OCI-M1 (cell line): ENCODE measurements at regions not wholly inside any gene's neighbourhood (a gene's known extent, or its start where the extent isn't known, plus 50 kb on each side); places are given as distances from the start of the nearest gene placed in this dataset.
"Not testable (repeated sequence)": the region's sequence is repeated elsewhere in the genome, so short reads cannot be mapped to it uniquely, and the experiment has no call there.

Source experiments
- DNase-seq: peaks from one replicate; lab custom pipeline; 2025; lab: John Stamatoyannopoulos, UW

DNA sequence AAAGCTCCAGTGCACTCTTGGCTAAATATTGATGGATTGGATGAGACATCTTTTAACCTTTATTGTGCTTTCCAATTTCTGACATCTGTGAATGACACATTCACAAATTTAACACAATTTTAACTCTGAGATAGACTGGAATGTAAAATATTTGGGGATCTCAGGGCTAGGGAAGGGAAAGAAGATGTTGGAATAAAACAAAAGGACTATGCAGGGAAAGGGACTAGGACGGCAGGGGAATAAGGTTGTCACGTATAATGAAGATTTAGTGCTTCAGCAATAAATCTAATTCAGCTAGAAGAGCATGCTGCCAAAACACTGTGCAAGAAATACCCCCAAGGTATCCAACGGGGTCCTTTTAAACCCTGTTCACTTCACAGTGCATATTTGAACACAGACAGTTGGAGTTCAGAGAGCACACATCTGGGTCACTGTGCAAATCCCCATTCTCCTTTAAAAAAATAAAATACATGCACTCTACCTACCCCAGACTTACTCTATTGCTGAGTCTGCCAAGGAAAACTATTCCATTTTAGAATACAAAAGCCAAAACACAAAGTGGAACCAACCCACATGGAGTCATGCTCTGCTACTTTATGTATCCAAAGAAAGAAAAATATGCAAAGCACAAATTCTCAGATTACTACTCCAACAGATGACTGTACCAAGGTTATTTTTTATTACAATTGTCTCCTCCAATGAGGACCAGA lies 151.0 kb upstream of the RSPO3 start:
- no peak for DNase-seq

DNA sequence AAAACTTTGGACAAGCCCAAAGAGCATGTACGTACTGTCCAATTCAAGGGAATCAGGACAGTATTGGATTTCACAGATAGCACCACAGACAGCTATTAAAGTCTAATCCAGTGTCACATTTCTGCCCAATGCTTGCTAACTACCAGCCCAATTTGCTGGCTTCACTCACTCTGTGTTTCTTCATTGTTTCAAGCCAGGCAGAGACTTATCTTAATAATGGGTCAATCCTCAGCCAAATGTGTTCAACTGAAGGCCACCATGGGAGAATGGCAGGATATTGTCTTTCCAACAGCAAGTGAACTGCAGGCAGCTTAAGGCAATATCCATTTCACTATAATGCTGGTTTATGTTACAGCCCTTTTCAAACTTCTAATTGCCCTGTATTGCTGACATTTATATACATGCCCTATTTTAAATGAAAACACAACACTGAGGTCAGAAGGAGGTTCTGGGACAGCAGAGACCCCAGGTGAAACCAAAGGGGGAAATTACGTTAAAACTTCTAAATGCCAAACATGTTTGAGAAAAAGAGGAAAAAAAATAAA lies 142.1 kb upstream of the RSPO3 start:
- DNase-seq = no peak

DNA sequence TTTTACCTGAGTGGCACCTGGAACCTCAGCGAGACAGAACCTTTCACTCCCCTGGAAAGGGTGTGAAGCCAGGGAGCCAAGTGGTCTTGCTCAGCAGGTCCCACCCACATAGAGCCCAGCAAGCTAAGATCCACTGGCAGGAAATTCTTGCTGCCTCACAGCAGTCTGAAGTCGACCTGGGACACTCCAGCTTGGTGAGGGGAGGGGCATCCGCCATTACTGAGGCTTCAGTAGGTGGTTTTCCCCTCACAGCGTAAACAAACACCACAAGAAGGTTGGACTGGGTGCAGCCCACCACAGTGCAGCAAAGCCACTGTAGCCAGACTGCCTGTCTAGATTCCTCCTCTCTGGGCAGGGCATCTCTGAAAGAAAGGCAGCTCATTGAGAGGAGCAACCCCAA lies 134.7 kb upstream of the RSPO3 start:
- no peak for DNase-seq

DNA sequence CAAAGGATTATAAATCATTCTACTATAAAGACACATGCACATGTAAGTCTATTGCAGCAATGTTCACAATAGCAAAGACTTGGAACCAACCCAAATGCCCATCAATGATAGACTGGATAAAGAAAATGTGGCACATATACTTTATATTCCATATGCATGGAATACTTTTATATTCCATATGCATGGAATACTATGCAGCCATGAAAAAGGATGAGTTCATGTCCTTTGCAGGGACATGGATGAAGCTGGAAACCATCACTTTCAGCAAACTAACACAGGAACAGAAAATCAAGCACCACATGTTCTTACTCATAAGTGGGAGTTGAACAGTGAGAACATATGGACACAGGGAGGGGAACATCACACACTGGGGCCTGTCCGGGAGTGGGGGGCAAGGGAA lies 130.3 kb upstream of the RSPO3 start:
- DNase-seq = not testable (repeated sequence)

DNA sequence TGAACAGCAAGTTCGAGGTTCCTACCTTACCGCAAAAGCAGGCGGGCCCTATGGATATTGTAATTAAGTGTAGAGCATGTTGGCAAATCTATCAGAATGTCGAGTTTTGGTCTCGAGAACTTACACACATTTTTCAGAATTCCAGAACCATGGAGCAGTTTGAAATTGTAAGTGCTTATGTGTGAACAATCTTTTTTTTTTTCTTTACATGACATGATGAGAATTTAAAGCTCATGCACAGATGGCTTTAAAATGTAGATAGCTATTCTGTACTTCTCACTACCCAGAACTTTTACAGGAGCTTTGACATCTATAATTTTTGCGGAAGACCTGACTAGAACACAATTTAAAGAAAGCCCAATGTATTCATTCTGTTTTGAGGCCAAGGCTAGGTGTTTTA lies 117.8 kb upstream of the RSPO3 start:
- no peak for DNase-seq

DNA sequence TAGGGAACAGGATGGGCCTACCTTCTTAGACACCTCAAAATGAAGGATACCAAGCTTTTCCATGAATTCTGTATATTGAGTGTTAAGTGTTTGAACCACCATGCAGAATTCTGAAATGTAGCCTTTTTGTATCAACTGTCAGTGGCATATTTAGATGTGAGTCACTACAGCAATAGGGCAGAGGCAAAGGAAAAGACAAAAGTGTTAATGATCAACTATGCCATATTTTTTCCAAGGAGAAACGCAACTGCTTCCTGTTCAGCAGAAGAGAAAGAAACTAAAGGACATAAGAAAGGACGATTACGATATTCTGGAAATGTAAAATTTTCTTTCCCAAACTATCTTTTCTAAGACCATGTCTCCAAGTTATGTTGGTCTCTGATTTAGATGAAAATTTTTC lies 104.6 kb upstream of the RSPO3 start:
- DNase-seq = no peak

DNA sequence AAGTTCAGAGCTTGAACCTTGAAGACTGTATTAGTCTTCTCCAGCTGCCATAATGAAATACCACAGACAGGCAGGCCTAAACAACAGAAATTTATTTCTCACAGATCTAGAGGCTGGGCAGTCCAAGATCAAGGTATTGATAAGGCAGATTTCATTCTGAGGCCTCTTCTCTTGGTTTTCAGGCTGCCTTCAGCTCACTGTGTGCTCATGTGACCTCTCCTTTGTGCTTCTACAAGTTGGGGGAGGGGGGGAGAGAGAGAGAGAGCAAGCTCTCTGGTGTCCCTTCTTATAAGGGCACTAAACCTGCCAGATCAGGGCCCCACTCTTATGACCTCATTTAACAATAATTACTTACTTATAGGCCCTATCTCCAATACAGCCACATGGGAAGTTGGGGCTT lies 102.6 kb upstream of the RSPO3 start:
- DNase-seq = peak; percentile 22

DNA sequence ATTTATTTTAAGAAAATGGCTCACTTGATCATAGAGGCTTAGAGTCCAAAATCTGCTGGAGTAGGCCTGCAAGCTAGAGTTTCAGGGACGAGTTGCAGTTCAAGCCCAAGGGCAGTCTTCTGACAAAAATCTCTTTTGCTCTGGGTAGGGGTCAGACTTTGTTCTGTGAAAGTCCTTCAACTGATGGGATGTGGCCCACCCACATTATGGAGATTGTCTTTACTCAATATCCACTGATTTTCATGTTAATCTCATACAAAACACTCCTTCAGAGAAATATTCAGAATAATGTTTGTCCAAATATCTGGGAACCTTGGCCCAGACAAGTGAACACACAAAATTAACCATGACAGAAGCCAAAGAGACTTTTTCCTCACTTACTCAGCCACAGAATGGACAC lies 98.6 kb upstream of the RSPO3 start:
- no peak for DNase-seq

DNA sequence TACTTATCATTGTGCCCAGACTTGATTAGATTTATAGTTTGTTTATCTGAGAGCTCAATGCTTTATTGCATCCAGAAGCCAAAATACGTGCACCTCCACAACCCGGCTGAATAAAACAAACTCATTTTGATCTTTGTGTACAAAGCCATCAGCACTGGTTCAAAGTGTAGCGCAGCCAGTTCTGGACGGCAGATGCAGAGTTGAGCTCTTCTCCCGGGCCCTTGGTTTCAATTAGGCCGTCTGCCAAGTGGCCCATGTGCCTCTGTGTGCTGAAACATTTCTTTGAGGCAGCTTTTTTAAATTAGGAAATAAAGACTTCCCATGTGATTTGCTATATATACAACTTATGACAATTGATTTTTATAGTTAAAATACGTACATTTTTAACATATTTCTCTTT lies 96.2 kb upstream of the RSPO3 start:
- peak; percentile 59 for DNase-seq

DNA sequence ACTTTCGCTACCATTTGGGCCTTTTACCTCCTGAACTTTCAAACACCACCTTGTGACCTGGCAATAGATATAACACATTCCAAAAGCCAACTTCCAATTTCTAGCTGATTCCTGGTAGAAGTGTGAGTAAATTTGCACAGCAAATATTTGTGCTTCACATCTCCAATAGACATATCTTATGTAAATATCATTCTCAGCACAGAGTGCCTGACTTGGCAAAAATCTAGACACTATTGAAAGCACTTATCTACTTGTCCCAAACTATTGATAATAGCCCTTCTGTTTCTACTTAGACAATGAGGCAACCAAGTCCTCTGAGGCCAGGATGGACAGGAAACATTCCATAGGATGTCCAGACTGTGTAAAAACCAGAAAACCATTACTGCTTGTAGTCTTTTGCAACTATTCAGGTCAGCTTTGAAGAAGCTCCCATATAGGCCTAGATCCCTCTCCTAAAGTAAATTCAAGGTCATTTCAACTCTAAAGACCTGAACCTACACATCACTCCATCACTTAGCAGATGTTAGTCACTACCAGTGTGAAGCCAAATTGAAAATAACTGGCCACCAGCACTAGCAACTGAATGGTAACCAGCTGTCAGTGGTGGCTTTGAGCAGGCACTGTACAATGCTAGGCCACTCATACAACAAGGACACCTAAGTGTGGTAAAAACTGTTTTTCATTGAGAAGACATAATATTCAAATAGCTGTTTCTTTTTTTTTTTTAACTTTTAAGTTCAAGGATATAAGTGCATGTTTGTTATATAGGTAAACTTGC lies 95.3 kb upstream of the RSPO3 start:
- peak; percentile 34 for DNase-seq

DNA sequence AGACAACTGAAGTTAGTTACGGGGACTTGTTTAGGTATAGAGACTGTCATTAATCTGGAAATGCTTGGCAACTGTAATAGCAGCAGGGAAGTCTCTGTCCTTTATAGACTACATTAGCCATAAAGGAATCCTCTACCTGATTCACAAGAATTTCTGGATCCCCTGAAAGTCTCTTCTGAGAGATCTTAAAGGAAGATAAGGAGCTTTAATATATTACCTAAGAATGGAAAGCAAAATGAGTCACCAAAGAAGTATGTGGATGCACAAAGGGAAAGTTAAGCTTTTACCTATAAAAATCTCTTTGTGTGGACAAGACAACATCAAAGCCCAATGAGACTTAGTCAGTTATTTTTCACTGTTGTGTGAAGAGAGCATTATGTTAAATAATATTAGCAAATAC lies 92.2 kb upstream of the RSPO3 start:
- DNase-seq = no peak

DNA sequence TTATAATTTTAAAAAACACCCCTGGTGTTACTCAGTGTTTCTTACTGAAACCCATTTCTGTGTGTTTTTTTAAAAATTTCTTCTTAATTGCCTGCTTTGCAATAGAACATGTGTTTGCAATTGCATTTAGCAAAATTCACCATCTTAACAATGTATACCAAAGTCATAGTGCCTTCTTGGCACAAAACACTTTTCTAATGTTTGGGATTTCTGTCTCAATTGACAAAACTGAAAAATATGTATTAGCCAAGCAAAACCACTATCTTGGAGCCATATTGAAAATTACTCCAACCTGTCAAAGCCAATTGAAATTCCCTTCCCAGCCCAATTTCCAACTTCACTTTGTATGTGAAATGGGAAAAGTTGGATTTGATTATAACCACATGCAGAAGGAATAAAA lies 88.4 kb upstream of the RSPO3 start:
- no peak for DNase-seq

DNA sequence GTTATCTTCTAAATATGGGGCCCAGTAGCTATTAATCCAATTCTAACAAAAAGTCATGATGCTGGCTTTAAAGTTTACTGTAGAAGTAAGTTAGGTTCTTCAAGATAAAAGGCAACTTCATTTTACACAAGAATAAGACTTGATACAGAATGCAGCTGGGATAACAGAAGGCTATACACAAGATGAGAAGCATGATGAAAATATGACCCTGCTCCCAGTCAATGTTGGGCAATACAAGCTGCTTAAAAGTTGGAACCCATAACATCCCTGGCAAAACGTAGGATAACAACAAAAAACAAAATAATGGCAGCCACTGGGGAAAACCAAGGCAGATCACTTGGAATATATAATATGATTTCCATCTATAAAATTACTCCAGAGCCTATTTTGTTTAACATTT lies 87.6 kb upstream of the RSPO3 start:
- no peak for DNase-seq

DNA sequence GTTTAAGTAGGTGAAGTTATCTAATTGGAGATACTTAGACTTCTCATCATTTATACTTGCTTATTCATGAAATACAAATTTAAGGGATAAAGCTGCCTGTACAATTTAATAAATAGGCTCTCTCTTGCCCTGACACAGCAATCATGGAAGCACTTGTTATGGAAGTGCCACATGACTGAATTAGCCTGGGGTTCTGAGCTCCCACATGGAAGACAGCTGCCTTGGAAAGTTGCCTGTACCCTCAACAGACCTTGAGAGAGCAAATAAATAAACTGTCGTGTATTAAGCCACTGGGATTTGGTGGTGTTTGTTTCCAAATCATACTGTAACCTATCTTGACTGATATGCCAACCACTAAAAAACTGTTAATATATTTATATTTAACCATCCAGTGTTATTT lies 87.0 kb upstream of the RSPO3 start:
- DNase-seq = no peak

DNA sequence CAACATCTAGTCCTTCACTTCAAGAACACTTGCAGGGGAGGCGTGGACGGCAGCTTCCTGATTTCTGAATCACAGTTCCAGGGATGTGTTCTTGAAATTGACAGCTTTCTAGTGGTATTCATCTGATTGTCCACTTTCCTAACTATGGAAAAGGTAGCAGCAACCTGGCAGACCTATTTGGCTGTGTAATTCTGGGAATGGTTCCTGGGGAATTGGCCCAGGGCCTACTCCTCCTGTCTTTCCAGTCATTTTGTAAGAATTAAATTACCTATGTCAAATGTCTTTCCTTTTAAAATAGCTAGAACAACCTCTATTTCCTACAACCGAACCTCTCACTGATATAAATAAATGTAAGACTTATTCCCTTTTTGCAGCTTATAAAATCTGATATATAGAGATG lies 85.5 kb upstream of the RSPO3 start:
- no peak for DNase-seq

DNA sequence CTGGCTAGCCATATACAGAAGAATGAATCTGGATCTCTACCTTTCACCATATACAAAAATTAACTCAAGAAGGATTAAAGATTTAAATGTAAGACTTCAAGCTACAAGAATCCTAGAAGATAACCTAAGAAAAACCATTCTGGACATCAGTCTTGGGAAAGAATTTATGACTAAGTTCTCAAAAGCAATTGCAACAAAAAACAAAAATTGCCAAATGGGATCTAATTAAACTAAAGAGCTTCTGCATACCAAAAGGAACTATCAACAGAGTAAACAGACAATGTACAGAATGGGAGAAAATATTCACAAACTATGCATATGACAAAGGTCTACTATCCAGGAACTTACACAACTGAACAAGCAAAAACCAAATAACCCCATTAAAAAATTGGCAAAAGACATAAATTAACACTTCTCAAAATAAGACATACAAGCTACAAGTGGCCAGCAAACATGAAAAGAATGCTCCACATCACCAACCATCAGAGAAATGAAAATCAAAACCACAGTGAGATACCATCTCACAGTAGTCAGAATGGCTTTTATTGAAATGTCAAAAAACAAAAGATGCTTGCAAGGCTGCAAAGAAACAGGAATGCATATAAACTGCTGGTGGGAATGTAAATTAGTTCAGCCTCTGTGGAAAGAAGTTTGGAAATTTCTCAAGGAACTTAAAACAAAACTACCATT lies 66.8 kb upstream of the RSPO3 start:
- no peak for DNase-seq

DNA sequence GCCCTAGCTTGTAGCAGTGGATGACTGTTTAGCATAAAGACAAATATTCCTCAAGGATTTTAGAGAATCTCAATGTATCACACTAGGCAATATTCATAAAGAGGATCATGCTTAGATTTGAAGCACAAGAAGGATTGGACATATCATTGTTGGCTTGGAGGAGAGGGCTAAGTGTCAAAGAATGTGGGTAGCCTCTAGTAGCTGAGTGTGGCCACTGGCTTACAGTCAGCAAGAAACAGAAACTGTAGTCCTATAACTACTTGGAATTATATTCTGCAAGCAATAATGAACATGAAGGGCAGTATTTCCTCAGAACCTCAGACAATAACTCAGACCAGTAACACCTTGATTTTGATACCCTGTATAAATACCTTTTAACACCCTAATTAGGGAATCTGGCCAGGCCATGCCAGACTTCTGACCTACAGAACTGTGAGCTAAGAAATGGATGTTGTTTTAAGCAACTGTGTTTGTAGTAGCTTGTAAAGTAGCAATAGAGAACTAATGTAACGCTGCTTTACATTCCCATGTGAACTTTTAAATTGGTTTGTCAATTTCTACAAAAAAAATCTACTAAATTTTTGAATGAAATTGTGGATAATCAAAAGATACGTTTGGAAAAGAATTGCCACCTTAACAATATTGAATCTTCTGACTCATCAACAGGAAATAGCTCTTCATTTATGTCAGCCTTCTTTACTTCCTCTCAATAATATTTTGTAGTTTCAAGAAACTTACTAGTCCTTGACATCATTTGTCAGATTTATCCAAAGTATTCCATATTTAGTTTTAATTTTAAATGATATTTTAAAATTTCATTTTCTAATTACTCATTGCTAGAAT lies 65.2 kb upstream of the RSPO3 start:
- DNase-seq = no peak

DNA sequence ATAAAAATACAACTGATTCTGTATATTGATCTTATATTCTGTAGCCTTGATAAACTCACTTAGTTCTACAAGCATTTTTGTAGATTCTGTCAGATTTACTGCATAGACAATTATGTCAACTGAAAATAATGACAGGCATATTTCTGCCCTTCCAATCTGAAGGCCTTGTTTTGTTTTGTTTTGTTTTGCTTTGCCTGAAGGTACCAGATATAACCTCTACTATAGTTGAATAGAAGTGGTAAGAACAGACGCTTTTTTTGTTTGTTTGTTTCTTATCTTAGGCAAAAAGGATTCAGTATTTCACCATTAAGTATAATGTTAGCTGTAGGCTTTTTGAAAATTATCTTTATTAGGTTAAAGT lies 64.6 kb upstream of the RSPO3 start:
- no peak for DNase-seq

DNA sequence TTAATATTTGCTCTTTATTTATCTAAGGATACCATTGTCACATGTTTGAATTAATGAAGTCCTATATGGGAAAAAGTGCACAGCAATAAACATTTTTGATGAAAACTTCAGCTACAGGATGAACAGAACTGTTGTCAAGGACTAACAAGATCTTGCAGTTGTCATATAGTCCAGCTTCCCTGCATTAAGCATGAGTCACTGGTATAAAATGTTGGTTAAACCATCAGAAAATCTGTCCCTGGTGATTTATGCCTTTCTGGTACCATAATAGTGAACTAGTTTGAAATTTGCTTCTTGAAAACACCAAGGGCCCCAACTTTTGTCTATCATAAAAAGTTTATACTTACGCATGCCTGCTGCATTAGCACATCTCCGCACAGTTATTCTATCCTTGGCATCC lies 60.4 kb upstream of the RSPO3 start:
- DNase-seq = no peak

DNA sequence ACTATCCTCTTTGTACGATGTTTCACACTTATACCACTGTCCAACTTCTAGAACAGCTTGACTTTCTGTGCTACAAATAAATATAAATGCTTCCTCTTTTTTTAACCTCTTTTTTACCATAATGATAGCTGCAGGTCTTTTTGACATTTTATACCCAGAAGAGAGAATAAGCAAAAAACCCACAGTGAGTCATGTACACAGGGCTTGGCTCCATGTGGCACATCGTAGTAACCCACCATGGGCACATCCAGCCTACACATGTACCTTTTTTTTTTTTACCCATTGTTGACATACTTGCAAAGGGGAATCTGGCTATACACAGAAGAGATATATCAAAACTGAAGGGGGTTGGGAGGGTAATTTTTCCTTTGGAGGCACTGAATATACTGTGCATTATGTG lies 59.5 kb upstream of the RSPO3 start:
- DNase-seq = no peak
